Astrocyte (in vitro differentiated cells and primary cell): ENCODE measurements at regions not wholly inside any gene's neighbourhood (a gene's known extent, or its start where the extent isn't known, plus 50 kb on each side); places are given as distances from the start of the nearest gene placed in this dataset.

Source experiments
- DNase-seq: peaks from one replicate; pipeline ENCODE4 v3.0.0-alpha.2; 2010; ENCODE audit warnings: low read depth
- FAIRE-seq: peaks from 2 replicates; lab custom pipeline; 2011; peaks lifted over from hg19 to GRCh38; lab: Jason Lieb, UNC
- H2AFZ ChIP-seq: 2 replicates; pipeline ENCODE4 v1.6.0; 2012; ENCODE audit warnings: low read depth, low read length, inconsistent platforms
- H3K27ac ChIP-seq: 2 replicates; pipeline ENCODE4 v1.5.1; 2011; ENCODE audit warnings: low read depth, low read length, inconsistent platforms
- H3K27me3 ChIP-seq: 2 replicates; pipeline ENCODE4 v1.6.0; 2011; ENCODE audit warnings: low read length, inconsistent platforms; ENCODE audit not compliant: insufficient read depth
- H3K36me3 ChIP-seq: 2 replicates; pipeline ENCODE4 v1.5.1; 2011; ENCODE audit warnings: low read length, inconsistent platforms; ENCODE audit not compliant: insufficient read depth
- H3K4me1 ChIP-seq: 2 replicates; pipeline ENCODE4 v1.5.1; 2011; ENCODE audit warnings: low read length, inconsistent platforms; ENCODE audit not compliant: insufficient read depth
- H3K4me2 ChIP-seq: 2 replicates; pipeline ENCODE4 v1.6.0; 2012; ENCODE audit warnings: low read length, inconsistent platforms
- H3K4me3 ChIP-seq: 2 replicates; pipeline ENCODE4 v1.5.1; 2011; ENCODE audit warnings: low read depth, mild to moderate bottlenecking, low read length, inconsistent platforms; ENCODE audit not compliant: insufficient read depth
- H3K79me2 ChIP-seq: 2 replicates; pipeline ENCODE4 v1.6.0; 2012; ENCODE audit warnings: mild to moderate bottlenecking, low read length, inconsistent platforms; ENCODE audit not compliant: insufficient read depth
- H3K9ac ChIP-seq: 2 replicates; pipeline ENCODE4 v1.6.0; 2012; ENCODE audit warnings: mild to moderate bottlenecking, low read length, inconsistent platforms
- H3K9me3 ChIP-seq: 2 replicates; pipeline ENCODE4 v1.5.1; 2012; ENCODE audit warnings: low read depth, mild to moderate bottlenecking, low read length, inconsistent platforms; ENCODE audit not compliant: insufficient read depth
- H4K20me1 ChIP-seq: 2 replicates; pipeline ENCODE4 v1.6.0; 2012; ENCODE audit warnings: low read length, inconsistent platforms; ENCODE audit not compliant: insufficient read depth
- H3K27ac Mint-ChIP-seq: one replicate; pipeline ENCODE4 v1.8.0; 2021; ENCODE audit warnings: mild to moderate bottlenecking, mixed read lengths; ENCODE audit not compliant: unreplicated experiment
- H3K27me3 Mint-ChIP-seq: one replicate; pipeline ENCODE4 v1.8.0; 2021; ENCODE audit warnings: low read depth, mixed read lengths; ENCODE audit not compliant: unreplicated experiment
- H3K36me3 Mint-ChIP-seq: one replicate; pipeline ENCODE4 v1.8.0; 2021; ENCODE audit warnings: low read depth, mixed read lengths; ENCODE audit not compliant: unreplicated experiment
- H3K4me1 Mint-ChIP-seq: one replicate; pipeline ENCODE4 v1.8.0; 2021; ENCODE audit warnings: low read depth, mixed read lengths; ENCODE audit not compliant: unreplicated experiment
- H3K4me3 Mint-ChIP-seq: one replicate; pipeline ENCODE4 v1.8.0; 2021; ENCODE audit warnings: mild to moderate bottlenecking, moderate library complexity, mixed read lengths; ENCODE audit not compliant: unreplicated experiment
- H3K9me3 Mint-ChIP-seq: one replicate; pipeline ENCODE4 v1.8.0; 2021; ENCODE audit warnings: mild to moderate bottlenecking, mixed read lengths; ENCODE audit not compliant: unreplicated experiment
- EZH2 ChIP-seq: IDR thresholded peaks from 2 replicates; pipeline ENCODE4 v1.6.1; 2012; ENCODE audit warnings: mild to moderate bottlenecking, low read length, inconsistent platforms; ENCODE audit not compliant: insufficient read depth
- TF ChIP-seq, protein P1 (sequence below): IDR thresholded peaks from 2 replicates; pipeline ENCODE4 v1.5.1; 2011; ENCODE audit warnings: low read depth, mild to moderate bottlenecking, inconsistent platforms, low read length, moderate library complexity; ENCODE audit not compliant: insufficient read depth

DNA sequence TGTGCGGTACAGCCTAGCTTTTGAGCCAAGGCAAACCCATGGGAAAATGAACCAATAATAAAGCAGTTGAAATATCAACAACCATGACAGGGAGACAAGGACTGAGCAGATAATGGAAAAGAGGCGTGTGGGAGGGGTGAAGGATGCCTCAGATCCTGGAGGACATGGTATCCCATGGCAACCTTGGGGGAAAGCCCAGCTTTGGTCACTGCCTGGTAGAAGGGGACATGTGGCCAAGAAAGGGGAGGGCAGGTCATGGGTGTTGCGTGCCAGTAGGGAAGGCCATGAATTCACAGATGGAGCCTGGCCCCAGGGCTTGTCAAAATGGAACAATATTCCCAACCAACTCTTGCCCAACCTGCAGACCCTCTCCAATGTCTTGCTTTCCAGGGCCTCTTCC lies 140.5 kb upstream of the SMAD3 start:
- TF ChIP-seq EZH2 = no peak
- TF ChIP-seq, protein P1, sequence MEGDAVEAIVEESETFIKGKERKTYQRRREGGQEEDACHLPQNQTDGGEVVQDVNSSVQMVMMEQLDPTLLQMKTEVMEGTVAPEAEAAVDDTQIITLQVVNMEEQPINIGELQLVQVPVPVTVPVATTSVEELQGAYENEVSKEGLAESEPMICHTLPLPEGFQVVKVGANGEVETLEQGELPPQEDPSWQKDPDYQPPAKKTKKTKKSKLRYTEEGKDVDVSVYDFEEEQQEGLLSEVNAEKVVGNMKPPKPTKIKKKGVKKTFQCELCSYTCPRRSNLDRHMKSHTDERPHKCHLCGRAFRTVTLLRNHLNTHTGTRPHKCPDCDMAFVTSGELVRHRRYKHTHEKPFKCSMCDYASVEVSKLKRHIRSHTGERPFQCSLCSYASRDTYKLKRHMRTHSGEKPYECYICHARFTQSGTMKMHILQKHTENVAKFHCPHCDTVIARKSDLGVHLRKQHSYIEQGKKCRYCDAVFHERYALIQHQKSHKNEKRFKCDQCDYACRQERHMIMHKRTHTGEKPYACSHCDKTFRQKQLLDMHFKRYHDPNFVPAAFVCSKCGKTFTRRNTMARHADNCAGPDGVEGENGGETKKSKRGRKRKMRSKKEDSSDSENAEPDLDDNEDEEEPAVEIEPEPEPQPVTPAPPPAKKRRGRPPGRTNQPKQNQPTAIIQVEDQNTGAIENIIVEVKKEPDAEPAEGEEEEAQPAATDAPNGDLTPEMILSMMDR = no peak
- FAIRE-seq = no peak
- Mint-ChIP-seq H3K27ac (no peak overlapping the region), H3K4me3 (no peak overlapping the region), H3K9me3 (peaks cover 22% of the 10 kb centered on the region), H3K27me3 (no peaks in the 10 kb centered on the region), H3K4me1 (no peaks in the 10 kb centered on the region), H3K36me3 (no peaks in the 10 kb centered on the region)
- Histone ChIP-seq H3K27ac (no peak overlapping the region), H3K4me2 (no peak overlapping the region), H4K20me1 (no peaks in the 10 kb centered on the region), H3K9me3 (no peaks in the 10 kb centered on the region), H3K4me1 (no peaks in the 10 kb centered on the region), H3K4me3 (no peak overlapping the region), H3K27me3 (no peaks in the 10 kb centered on the region), H3K9ac (no peak overlapping the region), H3K79me2 (no peaks in the 10 kb centered on the region), H3K36me3 (no peaks in the 10 kb centered on the region), H2AFZ (no peak overlapping the region)
- DNase-seq = no peak

DNA sequence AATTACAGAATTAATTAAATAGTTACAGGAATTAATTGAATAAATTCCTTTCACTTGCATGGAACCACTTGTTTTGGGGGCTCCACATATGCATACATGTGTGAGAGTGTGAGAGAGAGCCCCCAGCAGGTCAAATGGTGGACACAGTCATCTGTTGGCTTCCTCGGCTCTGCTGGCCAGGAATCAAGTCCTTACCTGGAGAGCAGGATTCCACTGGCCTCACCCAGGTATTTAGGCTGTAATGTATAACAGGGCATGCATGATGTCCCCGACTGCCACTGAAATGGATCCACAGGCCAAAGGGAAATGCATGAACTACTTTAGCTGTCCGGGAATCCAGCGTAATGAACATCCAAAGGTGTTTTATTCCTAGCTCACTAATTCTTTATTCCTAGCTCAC lies 139.7 kb upstream of the SMAD3 start:
- Histone ChIP-seq H2AFZ (no peak overlapping the region), H3K9me3 (no peaks in the 10 kb centered on the region), H4K20me1 (no peaks in the 10 kb centered on the region), H3K9ac (no peak overlapping the region), H3K79me2 (no peaks in the 10 kb centered on the region), H3K4me2 (no peak overlapping the region), H3K4me3 (no peak overlapping the region), H3K27me3 (no peaks in the 10 kb centered on the region), H3K36me3 (no peaks in the 10 kb centered on the region), H3K4me1 (no peaks in the 10 kb centered on the region), H3K27ac (no peak overlapping the region)
- H3K4me3 Mint-ChIP-seq = no peak overlapping the region
- H3K27me3 Mint-ChIP-seq = no peaks in the 10 kb centered on the region
- H3K36me3 Mint-ChIP-seq = no peaks in the 10 kb centered on the region
- DNase-seq (no peak), FAIRE-seq (no peak)
- H3K27ac Mint-ChIP-seq = no peak overlapping the region
- H3K9me3 Mint-ChIP-seq = peaks cover 22% of the 10 kb centered on the region
- no peaks in the 10 kb centered on the region for H3K4me1 Mint-ChIP-seq
- TF ChIP-seq, protein P1 = no peak
- no peak for TF ChIP-seq EZH2

DNA sequence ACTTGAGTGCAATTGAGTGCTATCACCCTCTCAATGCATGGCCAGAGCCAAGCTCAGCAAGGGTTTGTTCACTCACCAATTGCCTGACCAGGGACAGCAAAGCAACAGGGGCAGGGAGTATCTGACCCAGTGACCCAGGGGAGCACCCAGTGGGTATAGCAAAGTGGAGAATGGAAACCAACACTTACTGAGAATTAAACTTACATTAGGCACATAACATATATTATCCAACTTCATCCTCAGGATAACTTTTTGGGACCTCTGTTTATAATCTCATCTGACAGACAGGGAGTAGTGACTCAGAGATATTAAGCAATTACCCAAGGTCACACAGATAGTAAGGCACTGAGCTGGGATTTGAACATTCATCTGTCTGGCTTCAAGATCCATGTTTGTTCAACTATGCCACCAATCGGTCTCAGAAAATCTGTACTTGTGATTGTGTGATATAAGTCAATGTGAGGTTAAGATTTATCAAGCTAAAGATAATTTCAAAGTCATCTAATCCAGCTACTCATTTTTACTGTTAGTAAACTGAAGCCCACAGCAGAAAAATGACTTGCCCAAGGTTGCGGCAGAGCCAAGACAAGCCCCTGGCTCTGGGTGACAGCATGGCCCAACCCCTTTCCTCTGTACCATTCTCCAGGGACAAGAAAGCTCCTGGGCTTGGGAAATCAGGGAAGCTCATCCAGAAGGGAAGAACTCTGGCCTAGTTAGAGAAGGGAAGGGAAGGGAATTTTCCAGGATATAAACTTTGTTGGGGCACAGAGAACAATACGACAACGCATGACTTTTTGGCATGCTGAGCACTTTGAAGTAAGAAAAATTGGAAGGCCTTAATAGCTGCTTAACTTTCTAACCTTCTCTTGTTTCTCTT lies 138.0 kb upstream of the SMAD3 start:
- no peak for TF ChIP-seq EZH2
- TF ChIP-seq, protein P1 = no peak
- DNase-seq (no peak), FAIRE-seq (no peak)
- H3K36me3 ChIP-seq = no peaks in the 10 kb centered on the region
- no peak overlapping the region for H3K4me3 ChIP-seq
- H4K20me1 ChIP-seq = no peaks in the 10 kb centered on the region
- Mint-ChIP-seq H3K36me3 (no peaks in the 10 kb centered on the region), H3K27me3 (no peaks in the 10 kb centered on the region), H3K9me3 (peaks cover 19% of the 10 kb centered on the region), H3K4me1 (peaks cover 17% of the 10 kb centered on the region), H3K27ac (no peak overlapping the region), H3K4me3 (no peak overlapping the region)
- no peaks in the 10 kb centered on the region for H3K27me3 ChIP-seq
- H3K9ac ChIP-seq = no peak overlapping the region
- H3K4me1 ChIP-seq = peaks cover 11% of the 10 kb centered on the region
- H2AFZ ChIP-seq = no peak overlapping the region
- no peak overlapping the region for H3K4me2 ChIP-seq
- H3K27ac ChIP-seq = no peak overlapping the region
- no peaks in the 10 kb centered on the region for H3K9me3 ChIP-seq
- H3K79me2 ChIP-seq = no peaks in the 10 kb centered on the region
